ENCODE measurements at regions not wholly inside any gene's neighbourhood (a gene's known extent, or its start where the extent isn't known, plus 50 kb on each side); places are given as distances from the start of the nearest gene placed in this dataset.

DNA sequence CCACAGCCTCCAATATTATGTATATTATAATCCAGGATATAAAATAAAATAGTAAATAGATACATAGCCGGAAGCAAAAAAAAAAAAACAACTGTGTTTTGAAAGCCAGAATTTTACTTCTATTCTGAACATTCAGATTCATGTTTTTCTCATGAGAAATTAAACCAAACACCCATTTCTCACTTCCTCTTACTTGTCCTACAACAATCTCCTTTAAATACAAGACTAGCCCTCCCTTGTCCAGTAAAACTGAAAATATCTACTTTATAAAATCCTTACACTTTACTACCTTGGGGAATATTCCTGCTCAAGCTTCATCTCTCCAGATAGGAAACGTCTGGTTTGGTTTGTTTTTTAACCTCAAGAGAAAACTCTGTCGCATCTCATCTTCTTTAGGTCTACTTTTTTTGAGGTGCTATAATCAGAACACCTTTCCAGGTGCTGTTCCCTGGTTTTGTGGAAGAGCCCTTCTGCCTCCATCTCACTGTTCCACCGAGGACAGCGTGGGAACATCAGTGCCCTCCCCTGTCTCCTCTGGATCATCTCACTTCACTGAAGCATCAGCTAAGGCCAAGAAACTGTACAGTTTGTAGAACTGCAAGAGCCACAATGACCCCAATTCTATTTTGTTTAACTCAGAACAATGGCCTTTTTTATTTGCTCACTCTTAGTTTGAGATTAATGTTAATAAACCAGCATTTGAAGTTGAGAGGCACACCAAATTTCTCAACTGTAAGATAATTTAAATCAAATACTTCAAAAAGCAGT lies 82.0 kb upstream of the ARHGAP32 start:
- TF ChIP-seq POLR2A (IDR thresholded peaks at IDR 0.05) (no peak), POLR2AphosphoS5 (IDR thresholded peaks at IDR 0.05) (no peak)
- TF ChIP-seq, protein P1, sequence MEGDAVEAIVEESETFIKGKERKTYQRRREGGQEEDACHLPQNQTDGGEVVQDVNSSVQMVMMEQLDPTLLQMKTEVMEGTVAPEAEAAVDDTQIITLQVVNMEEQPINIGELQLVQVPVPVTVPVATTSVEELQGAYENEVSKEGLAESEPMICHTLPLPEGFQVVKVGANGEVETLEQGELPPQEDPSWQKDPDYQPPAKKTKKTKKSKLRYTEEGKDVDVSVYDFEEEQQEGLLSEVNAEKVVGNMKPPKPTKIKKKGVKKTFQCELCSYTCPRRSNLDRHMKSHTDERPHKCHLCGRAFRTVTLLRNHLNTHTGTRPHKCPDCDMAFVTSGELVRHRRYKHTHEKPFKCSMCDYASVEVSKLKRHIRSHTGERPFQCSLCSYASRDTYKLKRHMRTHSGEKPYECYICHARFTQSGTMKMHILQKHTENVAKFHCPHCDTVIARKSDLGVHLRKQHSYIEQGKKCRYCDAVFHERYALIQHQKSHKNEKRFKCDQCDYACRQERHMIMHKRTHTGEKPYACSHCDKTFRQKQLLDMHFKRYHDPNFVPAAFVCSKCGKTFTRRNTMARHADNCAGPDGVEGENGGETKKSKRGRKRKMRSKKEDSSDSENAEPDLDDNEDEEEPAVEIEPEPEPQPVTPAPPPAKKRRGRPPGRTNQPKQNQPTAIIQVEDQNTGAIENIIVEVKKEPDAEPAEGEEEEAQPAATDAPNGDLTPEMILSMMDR (IDR thresholded peaks at IDR 0.05) = no peak
